GM23248 (cell line): ENCODE measurements at regions not wholly inside any gene's neighbourhood (a gene's known extent, or its start where the extent isn't known, plus 50 kb on each side); places are given as distances from the start of the nearest gene placed in this dataset.

Source experiments
- EZH2 ChIP-seq: fragments of 200-600 bp; sonication (generic); IDR thresholded peaks from 2 replicates; pipeline ENCODE4 v1.6.1; 2018; ENCODE audit warnings: antibody characterized with exemption, mild to moderate bottlenecking; ENCODE audit not compliant: insufficient read depth, poor library complexity, severe bottlenecking
- EZH2phosphoT487 ChIP-seq: fragments of 200-600 bp; sonication (generic); IDR thresholded peaks from 2 replicates; pipeline ENCODE4 v1.6.1; 2018; ENCODE audit warnings: antibody characterized with exemption, moderate library complexity, mild to moderate bottlenecking, low read depth; ENCODE audit not compliant: insufficient read depth

- TF ChIP-seq EZH2phosphoT487, result no peak
- TF ChIP-seq EZH2, result no peak
These were observed 136.1 kb downstream of the QRSL1 start for GRCh38 chr6:106765496-106765895.
